Sigmoid colon (tissue), 6 donors: ENCODE measurements at regions not wholly inside any gene's neighbourhood (a gene's known extent, or its start where the extent isn't known, plus 50 kb on each side); places are given as distances from the start of the nearest gene placed in this dataset.

Source experiments
- DNase-seq: peaks from one replicate; pipeline ENCODE4 v3.0.0-alpha.2; 2019
- H3K27ac ChIP-seq, 4 donors: fragments of 200-600 bp; sonication (generic); one replicate each; pipeline ENCODE4 v1.5.1; 2016 to 2019; ENCODE audit warnings: mild to moderate bottlenecking in 1 of 4
- H3K27me3 ChIP-seq, 3 donors: fragments of 200-600 bp; sonication (generic); one replicate each; pipeline ENCODE4 v1.5.1; 2019; ENCODE audit warnings: mild to moderate bottlenecking in 1 of 3
- H3K36me3 ChIP-seq, 4 donors: fragments of 200-600 bp; sonication (generic); one replicate each; pipeline ENCODE4 v1.5.1; 2016 to 2019
- H3K4me1 ChIP-seq, 4 donors: fragments of 200-600 bp; sonication (generic); one replicate each; pipeline ENCODE4 v1.5.1; 2017 to 2019
- H3K4me3 ChIP-seq, 4 donors: fragments of 200-600 bp; sonication (generic); one replicate each; pipeline ENCODE4 v1.5.1; 2017 to 2019; ENCODE audit warnings: mild to moderate bottlenecking in 2 of 4, moderate library complexity in 1 of 4
- H3K9me3 ChIP-seq, 4 donors: fragments of 200-600 bp in 3 of 4; sonication (generic) in 3 of 4; one replicate each; pipeline versions ENCODE4 v1.5.1 to v1.6.1; 2013 to 2019
- CTCF ChIP-seq, 4 experiments: fragments of 450-650 bp in 3 of 4; fragments of 200-600 bp in 1 of 4; IDR thresholded peaks; one replicate each; pipeline ENCODE4 v1.5.1; 2016 to 2019; ENCODE audit warnings: antibody characterized with exemption in 4 of 4, mild to moderate bottlenecking in 3 of 4, moderate library complexity in 2 of 4
- EP300 ChIP-seq, 4 donors: sonication (generic); formaldehyde crosslinking; IDR thresholded peaks; one replicate each; pipeline ENCODE4 v1.6.1; 2017; ENCODE audit warnings: antibody characterized with exemption in 4 of 4
- POLR2A ChIP-seq, 2 donors: fragments of 450-650 bp; IDR thresholded peaks; one replicate each; pipeline ENCODE4 v1.6.1; 2016; ENCODE audit warnings: antibody characterized with exemption in 2 of 2, mild to moderate bottlenecking in 2 of 2, moderate library complexity in 2 of 2
- POLR2AphosphoS5 ChIP-seq, 4 donors: sonication (generic); formaldehyde crosslinking; IDR thresholded peaks; one replicate each; pipeline ENCODE4 v1.6.1; 2017; ENCODE audit warnings: antibody characterized with exemption in 4 of 4
- WGBS, 2 donors: extraction: QIAGEN DNeasy Blood & Tissue Kit; methylation state at CpG; one replicate each; pipeline ENCODE4 v1.1.7; 2013; 5-methylcytosine and 5-hydroxymethylcytosine counted together
- intact Hi-C: fragments of 100-400 bp; cut with DNase I; formaldehyde crosslinking; loops from one replicate; pipeline ENCODE4 v1.15.1; 2023
- donor health status: healthy with polysubstance abuse.
- donor health status: healthy.

GRCh38 chr6:108755257-108756240, 92.7 kb upstream of the ARMC2 start:
- peaks cover 0 to 28% (median 13%) of the 10 kb centered on the region in 4 donors for H3K4me1 ChIP-seq
- no peaks in the 10 kb centered on the region for H3K27me3 ChIP-seq
- H3K9me3 ChIP-seq = no peaks in the 10 kb centered on the region
- H3K4me3 ChIP-seq = no peak overlapping the region
- intact Hi-C loops = no loop called here
- H3K36me3 ChIP-seq = no peaks in the 10 kb centered on the region
- 59 to 83% methylated on average over 3 of the region's 3 CpGs for WGBS, 2 donors
- no peak for TF ChIP-seq POLR2A (IDR thresholded peaks at IDR 0.05)
- DNase-seq = no peak
- peak overlapping the region in 1 of 4 donors; percentile 7 for H3K27ac ChIP-seq

- no peak for DNase-seq
- Histone ChIP-seq H3K27ac (no peak overlapping the region), H3K4me1 (peaks cover 0 to 19% (median 8%) of the 10 kb centered on the region in 4 donors), H3K36me3 (no peaks in the 10 kb centered on the region), H3K27me3 (no peaks in the 10 kb centered on the region), H3K4me3 (no peak overlapping the region), H3K9me3 (no peaks in the 10 kb centered on the region)
- 97 to 98% methylated on average over 1 of the region's 1 CpG for WGBS, 2 donors
- intact Hi-C loops = no loop called here
- no peak for TF ChIP-seq POLR2A (IDR thresholded peaks at IDR 0.05)
- TF ChIP-seq EP300 (IDR thresholded peaks at IDR 0.05) = no peak
- no peak for TF ChIP-seq POLR2AphosphoS5 (IDR thresholded peaks at IDR 0.05)
- no peak for TF ChIP-seq CTCF (IDR thresholded peaks at IDR 0.05)
Measured at GRCh38 chr6:108757357-108757756, 90.9 kb upstream of the ARMC2 start.

- no peak for TF ChIP-seq POLR2AphosphoS5 (IDR thresholded peaks at IDR 0.05)
- TF ChIP-seq EP300 (IDR thresholded peaks at IDR 0.05) = no peak
- TF ChIP-seq CTCF (IDR thresholded peaks at IDR 0.05) = no peak
- no peak for TF ChIP-seq POLR2A (IDR thresholded peaks at IDR 0.05)
- H3K27ac ChIP-seq = no peak overlapping the region
- no peaks in the 10 kb centered on the region for H3K27me3 ChIP-seq
- no peak overlapping the region for H3K4me3 ChIP-seq
- H3K36me3 ChIP-seq = no peaks in the 10 kb centered on the region
- no peak for DNase-seq
- H3K4me1 ChIP-seq = peaks cover 0 to 9% (median 2%) of the 10 kb centered on the region in 4 donors
- intact Hi-C loops = no loop called here
- WGBS, 2 donors = 90 to 96% methylated on average over 5 of the region's 5 CpGs
- H3K9me3 ChIP-seq = no peaks in the 10 kb centered on the region
Measured at GRCh38 chr6:108758884-108759283, 89.3 kb upstream of the ARMC2 start.

- Histone ChIP-seq H3K27me3 (no peaks in the 10 kb centered on the region), H3K4me1 (peaks cover 0 to 9% (median 2%) of the 10 kb centered on the region in 4 donors), H3K36me3 (no peaks in the 10 kb centered on the region), H3K9me3 (no peaks in the 10 kb centered on the region), H3K4me3 (no peak overlapping the region), H3K27ac (no peak overlapping the region)
- TF ChIP-seq POLR2AphosphoS5 (IDR thresholded peaks at IDR 0.05) = no peak
- TF ChIP-seq EP300 (IDR thresholded peaks at IDR 0.05) = no peak
- TF ChIP-seq CTCF (IDR thresholded peaks at IDR 0.05) = no peak
- no peak for TF ChIP-seq POLR2A (IDR thresholded peaks at IDR 0.05)
- WGBS, 2 donors = 83 to 88% methylated on average over 9 of the region's 9 CpGs
- intact Hi-C loops = no loop called here
- no peak for DNase-seq
Measured at GRCh38 chr6:108760126-108761050, 87.8 kb upstream of the ARMC2 start.

- Histone ChIP-seq H3K9me3 (no peaks in the 10 kb centered on the region), H3K4me1 (no peaks in the 10 kb centered on the region), H3K27ac (no peak overlapping the region), H3K36me3 (no peaks in the 10 kb centered on the region), H3K4me3 (no peak overlapping the region), H3K27me3 (no peaks in the 10 kb centered on the region)
- TF ChIP-seq EP300 (IDR thresholded peaks at IDR 0.05) (no peak), POLR2A (IDR thresholded peaks at IDR 0.05) (no peak), CTCF (IDR thresholded peaks at IDR 0.05) (no peak), POLR2AphosphoS5 (IDR thresholded peaks at IDR 0.05) (no peak)
- 80 to 81% methylated on average over 1 of the region's 1 CpG for WGBS, 2 donors
- DNase-seq = no peak
- intact Hi-C loops = no loop called here
Measured at GRCh38 chr6:108762394-108762793, 85.8 kb upstream of the ARMC2 start.
